ENCODE measurements at regions not wholly inside any gene's neighbourhood (a gene's known extent, or its start where the extent isn't known, plus 50 kb on each side); places are given as distances from the start of the nearest gene placed in this dataset.
A peak's percentile ranks its signal among the peaks of the same experiment; 100 is the strongest.

DNA sequence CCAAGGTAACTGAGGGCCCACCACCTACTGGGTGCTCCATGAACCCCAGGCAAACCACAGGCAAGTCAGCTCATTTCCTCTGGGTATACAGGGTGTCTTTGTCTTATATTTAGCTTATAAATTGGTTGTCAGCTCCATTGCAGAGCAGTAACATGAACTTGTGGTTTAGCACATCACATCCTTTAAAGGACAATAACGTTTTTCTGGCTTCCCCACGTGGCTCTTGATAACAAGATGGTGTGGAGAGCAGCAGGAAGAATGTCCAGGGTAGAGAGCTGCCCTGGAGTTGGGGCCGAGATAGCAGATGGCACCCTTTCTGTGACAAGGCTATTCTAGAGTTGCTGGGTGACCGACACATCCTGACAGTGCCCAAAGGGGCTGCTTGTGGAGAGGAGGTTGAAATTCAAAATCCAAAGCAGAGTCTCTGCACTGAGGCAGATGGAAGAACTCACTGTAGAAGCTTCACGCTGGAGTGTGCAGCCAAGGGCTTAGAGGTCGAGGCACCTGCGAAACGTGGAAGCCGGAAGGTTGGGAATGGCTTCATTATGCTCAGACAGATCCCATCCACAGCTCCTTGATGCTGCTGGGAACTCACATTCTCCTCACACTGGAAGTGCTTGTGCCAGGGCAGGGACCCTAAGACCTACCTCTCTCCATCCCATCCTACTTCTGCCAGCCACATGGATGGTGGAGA lies 133.0 kb upstream of the FRY start:
- no peak for DNase-seq

DNA sequence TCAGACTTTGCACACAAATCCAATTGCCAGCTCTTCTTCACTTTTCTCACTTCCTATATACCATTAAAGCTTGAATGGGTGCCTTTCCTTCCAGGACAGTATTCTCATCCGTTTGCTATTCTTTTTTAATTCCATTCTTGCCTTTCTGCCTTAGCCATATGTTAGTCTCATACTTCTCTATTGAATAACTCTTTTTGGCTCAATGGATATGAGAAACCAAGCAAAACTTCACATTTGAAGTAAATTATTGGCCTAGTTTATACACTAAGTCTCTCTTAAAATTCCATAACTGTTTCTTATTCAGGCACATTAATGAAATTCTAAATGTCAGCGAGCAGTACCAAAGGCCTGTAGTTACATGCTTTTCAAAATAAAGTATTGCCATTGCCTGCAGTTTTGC lies 129.6 kb upstream of the FRY start:
- no peak for DNase-seq

DNA sequence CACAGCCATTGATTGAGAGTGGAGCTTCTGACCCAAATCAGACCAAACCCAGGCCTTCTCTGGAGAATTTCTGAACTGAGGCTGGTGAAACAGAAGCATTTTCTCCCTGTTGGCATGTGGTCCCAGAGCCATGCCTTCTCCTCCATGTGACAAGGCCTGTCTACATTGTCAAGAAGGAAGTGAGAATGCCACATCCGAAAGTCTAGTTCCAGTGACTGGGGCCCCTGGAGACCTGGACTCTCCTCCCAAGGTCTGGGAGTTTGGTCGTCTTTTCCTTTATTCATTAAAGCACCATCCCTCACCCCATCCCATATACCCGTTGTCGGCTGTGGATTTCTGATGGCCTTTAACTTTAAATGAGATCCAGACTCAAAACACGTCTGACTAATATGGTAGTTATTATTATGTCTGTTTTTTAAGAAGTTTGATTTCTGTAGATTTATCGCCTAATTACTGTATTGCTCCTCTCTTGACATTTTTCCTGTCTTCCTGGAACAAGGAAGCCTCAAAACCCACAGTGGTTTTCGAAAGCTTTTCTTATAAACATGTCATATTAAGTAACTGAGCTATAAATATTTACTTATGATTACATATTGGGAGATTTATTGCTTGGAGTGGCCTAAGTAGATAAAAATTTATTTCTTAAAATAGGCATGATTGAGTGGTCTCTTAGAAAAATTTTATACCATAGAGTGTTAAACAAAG lies 128.3 kb upstream of the FRY start:
- DNase-seq = no peak

DNA sequence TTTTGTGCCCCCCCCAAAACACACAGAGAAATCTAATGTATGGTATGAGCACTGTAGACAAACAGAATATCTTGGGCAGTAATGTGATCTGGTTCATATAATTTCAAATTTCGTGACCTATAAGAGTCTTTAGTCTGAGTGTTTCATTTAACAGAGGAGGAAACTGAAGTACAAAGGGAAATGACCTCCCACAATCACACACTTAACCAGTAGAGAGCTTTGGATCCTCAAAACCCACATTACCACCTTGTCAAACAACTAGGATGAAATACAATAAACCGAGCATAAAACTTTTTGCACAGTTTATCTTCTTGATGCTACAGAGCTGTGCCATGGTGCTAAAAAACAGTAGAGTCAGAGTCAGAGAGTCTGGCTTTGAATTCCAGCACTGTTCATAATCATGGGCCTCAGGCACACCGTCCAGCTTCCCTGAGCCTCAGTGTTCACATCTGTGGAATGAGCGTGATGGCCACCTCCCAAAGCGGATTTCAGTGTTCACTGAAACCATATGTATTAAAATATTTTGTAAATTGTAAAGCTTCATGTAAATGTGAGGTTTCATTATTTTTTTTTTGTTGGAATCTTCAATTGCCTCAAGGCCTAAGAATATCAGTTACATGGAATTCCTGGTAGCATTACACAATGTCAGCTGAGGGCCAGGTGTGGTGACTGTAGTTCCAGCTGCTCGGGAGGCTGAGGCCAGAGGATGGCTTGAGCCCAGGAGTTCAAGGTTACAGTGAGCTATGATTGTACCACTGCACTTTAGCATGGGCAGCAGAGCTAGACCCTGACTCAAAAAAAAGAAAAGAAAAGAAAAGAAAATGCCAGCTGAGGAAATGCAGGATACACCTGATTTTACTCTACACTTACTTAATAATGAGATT lies 126.4 kb upstream of the FRY start:
- no peak for DNase-seq

DNA sequence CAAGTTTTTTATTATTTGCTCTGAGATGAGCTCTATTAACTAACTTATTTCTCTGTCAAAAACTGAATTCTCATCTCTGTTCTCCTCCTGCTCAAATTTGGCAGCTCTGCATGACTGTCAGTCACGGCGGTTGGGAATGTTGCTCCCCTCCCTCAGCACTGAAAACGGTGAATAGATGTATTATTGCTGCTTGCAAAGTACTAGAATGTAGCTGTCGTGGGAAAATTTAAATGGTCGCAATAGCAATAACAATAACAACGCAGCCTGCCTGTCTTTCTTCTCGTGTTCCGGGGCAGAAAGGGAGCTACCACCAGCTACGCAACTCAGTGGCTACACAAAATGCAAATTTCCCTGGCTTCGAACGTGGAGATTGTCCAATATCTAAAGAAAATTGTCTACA lies 125.6 kb upstream of the FRY start:
- no peak for DNase-seq

DNA sequence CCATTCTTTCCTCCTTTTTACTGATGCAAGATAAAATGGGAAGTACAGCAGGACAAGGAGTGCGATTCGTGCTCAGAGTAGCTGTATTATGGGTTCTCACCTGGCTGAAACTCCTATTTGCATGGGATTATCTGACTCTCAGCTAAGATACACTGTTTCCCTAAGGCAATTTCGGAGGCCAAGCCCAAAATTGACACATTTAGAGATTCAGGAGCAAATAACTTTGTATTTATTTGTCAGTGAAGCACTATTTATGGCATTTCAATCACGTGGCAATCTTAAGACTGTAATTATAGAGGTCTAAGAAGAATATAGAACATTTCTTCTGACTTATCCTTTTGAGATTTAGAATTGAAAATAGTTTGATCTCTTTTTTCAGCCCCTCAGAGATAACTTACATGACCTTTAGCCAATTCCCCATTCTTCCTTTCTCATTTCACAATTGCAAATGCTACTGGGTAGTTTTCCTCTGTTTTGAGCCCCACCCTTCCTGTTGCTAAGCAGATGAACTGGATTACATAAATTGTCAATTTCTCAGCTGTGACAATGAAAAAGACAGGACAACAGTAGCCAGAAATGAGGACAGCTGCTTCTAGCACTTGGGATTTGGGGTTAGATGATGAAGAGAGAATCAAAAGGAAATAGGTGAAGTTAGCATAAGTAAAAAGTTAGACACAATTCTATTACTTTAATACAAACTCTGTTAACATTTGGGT lies 122.7 kb upstream of the FRY start:
- DNase-seq = no peak

DNA sequence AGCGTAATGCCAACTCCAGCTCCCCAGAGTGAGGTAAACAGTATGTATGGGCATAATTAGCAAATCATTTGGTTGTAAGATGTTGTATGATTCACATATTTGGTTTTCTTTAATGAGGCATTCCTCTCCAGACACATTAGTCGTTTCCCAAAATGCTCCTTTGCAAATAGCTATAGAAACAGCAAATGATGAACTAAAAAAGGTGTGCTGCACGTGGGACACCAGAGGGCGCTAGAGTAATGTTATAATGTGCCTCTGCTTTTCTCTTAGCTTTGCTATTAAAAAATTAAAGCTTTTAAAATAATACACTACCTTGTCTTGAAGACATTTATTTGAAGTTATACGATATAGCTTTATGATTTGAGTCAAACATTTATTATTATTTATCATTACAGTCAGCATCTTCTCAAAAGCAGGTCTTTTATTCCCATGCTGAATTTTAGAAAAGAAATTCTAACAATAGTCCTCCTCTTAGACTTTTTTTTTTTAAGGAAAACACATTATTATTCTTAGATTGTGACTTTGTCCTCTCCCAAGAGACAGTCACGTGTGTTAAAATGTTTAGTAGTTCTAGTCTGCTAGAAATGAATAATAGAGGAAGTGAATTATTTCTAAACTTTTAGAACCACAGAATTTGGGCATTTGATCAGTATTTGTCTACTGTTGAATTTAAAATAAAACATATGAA lies 121.6 kb upstream of the FRY start:
- DNase-seq = peak; percentile 41

DNA sequence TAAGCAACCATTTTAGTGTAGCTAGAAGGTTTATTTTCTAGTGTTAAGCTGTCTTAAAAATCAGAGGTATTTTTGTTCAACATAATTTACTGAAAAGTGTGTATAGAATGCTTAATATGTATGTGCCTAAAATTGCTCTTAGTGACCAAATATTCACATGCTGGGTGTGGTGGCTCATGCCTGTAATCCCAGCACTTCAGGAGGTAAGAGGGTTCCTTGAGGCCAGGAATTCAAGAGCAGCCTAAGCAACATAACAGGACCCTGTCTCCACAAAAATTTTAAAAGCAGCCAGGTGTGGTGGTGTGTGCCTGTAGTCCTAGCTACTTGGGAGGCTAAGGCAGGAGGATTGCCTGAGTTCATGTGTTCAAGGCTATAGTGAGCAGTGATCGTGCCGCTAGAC lies 120.9 kb upstream of the FRY start:
- DNase-seq = no peak

DNA sequence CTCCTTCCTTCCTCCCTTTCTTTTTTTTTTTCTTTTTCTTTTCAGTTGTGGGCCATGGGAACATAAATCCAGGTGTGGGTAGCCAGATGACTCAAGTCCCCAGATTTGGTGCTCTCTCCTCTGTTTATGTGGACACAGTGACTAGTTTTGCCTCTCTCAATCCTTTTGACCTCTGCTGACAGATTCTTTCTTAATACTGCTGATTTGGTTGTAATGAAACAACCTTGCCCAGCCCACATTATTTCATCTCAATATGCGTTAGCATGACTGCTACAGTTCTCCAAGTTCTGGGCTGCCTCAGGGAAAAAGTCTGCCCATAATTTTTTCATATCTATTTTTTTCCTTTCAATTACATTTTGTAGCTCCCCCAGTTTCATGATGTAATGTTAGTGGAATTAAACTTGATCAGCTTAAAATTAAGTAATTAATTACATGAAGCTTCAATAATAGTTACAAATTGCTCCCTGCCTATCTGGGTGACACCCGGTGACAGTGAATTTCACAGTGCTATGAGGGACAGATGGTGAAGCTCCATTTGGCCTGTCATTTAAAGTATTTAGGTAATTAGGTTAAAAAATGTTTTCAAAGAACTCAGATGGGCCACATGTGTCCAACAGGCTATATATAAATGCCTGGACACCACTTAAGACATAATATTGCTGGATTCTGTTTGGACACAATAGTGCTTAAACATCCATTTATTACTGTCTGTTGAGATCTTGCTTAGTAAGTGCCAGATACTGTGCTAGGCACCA lies 118.8 kb upstream of the FRY start:
- DNase-seq = no peak

DNA sequence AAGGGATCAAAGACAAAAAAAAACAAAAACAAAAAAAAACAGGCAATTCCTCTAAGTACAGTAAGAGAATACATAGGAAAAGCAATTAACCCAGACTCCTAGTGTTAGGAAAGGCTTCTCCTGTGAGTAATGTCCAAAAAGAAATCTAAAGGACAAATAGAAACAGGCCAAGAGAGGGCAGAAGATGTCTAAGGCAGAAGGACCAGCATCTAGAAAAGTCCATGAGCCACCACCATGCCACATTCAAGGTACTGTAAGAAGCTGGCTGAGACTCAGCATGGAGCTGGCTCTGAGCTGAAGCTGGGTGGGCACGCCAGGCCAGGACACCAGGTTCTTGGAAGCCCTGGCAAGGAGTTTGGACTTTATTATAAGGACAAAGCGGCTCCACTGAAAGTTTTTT lies 118.1 kb upstream of the FRY start:
- DNase-seq = no peak

DNA sequence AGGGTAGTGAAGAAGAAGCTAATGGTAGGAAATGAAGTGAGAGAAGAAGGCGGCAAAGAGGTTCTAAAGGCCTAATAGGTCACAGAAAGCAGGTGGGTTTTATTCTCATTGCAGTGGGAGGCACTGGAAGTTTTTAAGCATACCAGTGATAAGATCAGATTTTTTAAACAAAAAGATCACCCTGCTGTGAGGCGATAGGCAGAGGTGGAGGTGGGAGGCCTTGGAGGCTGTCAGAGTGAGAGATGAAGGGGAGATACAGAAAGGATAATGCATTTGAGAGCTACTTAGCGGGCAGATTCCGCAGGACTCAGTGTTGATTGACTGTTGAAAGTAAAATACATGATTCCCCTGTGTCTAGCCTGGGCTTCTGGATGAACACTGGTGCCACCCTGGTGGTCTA lies 116.7 kb upstream of the FRY start:
- no peak for DNase-seq

DNA sequence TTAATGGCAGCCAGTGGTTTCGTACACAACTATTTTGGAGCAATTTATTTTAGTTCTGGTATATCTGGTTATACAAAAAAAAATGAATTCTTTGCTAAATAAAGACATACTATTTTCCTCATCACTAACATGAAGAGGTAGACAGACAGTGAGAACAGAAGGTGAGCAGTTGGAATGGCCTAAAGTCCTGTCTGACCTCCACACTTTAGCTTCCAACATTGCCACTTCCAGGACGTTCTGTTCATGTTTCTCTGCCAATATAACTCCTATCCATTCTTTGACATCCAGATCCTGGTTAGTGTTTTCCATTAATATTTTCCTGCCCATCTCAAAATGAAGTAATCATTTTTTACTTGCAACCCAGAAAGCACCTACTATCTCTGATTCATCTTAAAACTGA lies 112.9 kb upstream of the FRY start:
- no peak for DNase-seq

DNA sequence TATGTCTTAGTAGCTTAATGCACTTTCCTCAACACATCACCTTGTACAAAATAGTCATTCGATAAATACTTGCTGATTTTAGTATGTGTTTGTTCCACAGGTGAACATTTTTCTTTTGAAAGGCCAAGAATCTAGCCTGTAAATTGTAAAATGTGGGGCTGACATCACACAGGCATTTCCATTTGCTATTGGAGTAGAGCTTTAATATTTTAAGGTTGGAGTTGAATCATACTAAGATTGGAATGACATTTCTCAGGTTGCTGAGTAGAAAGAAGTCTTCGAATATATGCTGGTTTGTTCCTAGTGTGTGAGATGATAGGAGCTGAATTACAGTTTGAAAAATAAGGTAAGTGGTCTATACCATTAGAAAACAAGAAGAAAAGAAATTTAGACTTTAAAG lies 112.3 kb upstream of the FRY start:
- no peak for DNase-seq

DNA sequence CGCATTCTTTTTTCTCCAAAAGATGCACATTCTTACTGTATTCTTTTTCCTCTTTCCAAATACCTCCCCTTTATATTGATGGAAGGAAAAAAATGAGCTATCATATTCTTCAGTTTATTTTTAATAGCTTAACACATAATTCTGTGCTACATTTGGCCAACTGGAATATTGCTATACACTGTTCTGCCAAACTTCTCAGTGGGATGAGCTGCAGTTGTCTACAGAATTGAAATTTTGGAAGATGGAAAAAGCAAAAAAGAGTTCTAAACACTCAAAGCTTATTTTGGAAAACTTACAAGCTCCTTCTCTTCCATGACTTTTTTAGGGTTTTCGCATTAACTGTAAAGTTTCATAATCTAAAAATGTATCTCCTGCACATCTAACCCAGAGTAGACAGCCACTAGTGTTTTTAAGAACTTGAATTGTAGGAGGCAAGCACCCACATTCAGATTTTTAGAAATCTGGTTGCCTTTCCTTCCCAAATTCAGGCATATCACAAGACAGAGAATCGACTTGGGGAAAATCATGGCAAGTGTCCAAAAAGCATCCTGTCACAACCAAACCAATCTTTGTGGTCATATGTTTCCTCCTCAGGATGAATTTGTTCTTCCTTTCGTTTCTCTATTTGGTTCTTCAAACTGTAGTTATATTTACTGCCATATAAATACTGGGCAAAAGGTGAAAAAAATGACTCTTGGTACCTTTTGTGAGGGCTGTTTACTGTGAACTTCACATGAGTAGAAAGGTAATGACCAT lies 111.4 kb upstream of the FRY start:
- no peak for DNase-seq

DNA sequence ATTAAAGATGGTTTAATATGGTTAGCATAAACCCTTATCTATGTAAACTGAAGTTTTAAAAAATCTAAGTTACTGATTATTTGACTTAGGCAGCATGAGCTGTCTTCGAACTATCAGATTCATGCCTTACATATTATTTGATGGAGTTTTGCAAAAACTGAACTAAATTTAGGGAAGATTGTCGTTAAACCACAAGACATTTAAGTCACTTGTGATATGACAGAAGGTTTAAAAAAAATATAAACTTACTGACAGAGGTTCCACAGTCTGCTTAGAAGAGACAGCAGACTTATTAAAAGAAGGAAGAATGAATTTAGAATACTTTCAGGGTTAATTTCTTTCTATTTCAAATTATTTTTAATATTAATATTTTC lies 110.9 kb upstream of the FRY start:
- no peak for DNase-seq

DNA sequence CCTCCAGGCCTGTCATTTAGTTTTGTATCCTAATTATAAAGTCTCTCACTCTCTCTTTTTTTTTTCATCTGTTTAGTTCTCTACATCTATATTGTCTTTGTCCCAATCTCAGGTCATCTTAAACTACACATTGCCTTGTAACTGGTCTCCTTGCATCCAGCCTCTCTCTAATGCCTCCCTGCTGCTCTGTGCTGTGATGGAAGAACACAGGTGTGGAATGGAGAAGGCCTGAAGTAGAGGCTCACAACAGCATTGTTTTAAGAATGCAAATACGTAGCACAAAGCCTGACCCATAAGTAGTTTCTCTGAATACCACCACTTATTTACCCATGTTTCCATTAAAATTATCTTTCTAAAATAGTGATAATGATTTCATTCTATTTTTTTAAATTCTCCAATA lies 108.8 kb upstream of the FRY start:
- DNase-seq = no peak

DNA sequence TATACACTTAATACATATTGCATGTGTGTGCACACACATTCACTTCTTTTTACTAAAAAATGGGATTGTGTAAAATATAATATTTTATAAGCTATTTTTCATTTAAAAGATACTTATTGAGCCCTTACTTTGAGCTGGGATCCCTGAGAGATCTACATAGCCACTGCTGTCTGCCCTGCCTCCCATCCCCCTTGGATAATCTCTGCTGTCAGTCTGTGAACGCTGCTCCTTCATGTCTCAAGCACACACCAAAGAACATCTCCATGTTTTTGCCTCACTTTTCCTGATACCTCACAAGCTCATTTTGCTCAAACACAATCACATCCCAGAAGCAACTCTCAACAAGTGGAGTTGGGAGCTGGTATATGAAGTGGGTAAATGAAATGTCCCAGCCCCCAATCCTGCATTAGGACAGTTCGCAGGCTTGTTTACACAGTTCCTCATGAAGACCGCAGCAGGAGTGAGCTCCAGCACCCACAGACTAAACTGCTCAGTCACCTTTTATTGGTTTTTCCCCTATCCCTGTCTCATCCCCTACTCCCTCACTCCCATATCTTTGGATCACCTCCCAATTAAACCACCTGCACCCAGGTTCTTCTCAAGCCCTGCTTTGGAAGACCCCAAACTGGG lies 108.3 kb upstream of the FRY start:
- DNase-seq = no peak

DNA sequence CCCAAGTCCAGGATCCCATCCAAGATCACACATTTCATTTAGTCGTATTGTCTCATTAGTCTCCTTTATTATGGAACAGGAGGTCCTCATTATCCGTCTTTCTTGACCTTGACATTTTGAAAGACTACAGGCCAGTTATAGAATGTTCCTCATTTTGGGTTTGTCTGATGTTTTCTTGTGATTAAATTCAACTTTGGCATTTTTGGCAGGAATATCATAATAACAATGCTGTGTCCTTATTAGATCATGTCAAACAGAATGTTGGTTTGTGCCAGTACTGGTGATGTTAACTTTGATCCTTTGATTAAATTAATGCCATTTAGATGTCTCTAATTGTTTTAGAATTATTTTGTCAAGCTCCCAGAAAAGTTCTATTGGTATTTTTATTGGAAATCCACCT lies 106.5 kb upstream of the FRY start:
- DNase-seq = no peak

DNA sequence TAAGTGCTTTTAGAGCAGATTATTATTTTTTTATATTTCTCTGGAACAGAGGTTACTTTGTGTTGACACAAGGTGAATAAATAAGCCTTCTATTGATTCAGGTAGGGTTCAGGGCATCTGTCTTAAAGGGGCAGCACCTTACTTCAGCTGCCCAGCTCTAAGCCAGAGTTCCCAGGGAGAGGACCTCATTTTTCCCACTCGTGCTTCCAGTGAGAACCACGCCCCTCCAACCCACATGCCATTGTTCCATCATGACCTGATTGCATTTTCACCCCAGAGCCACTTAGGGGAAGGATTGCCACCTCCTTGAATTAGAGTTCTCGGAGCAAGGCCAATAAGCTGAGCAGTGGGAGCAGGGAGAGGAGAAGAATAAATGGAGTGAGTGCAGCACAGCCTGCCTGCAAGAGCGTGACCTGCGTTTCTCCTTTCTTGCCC lies 104.3 kb upstream of the FRY start:
- no peak for DNase-seq

DNA sequence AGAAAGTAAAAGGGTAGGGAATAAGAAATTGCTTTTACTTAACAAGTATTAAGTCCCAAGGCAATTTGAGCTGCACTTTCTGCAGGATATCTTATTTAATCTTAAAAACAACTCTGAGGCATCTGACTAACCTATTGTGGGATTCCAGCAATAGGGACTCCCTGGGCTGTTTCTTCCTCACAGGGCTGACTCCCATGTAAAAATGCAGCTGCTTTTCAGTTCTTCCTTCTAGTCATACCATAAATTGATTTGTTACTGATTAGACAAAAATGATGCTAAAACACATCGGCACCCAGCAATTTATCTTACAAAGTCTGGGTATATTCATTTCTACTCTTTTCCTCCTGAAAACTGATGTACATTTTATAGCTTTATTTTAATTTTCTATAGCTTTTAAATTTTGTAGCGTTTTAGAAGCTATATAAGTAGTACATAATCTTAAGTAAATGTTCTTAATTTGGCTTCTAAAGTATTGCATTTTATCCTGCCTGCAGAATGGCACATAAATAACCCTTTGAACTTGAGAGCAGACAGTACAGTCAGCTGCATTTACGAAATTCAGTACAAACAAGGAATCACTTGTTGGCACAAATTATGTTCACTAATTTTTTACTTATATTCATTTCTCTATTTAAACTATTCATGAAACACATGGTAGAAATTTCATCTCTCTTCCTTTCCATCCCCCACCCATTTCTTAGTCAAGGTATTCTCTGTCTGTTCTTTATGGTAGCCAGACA lies 102.4 kb upstream of the FRY start:
- DNase-seq = no peak
